SKM-1 (cell line): ENCODE measurements at regions not wholly inside any gene's neighbourhood (a gene's known extent, or its start where the extent isn't known, plus 50 kb on each side); places are given as distances from the start of the nearest gene placed in this dataset.
"Not testable (repeated sequence)": the region's sequence is repeated elsewhere in the genome, so short reads cannot be mapped to it uniquely, and the experiment has no call there.

Experiments used
- DNase-seq: peaks from one replicate; lab custom pipeline; 2025; ENCODE audit not compliant: unreplicated experiment; lab: John Stamatoyannopoulos, UW

- no peak for DNase-seq
These were observed 58.2 kb upstream of the DUSP21 start for GRCh38 chrX:44785652-44786051.

GRCh38 chrX:44784241-44784640 lies 59.6 kb upstream of the DUSP21 start:
- DNase-seq: no peak

GRCh38 chrX:44778254-44778653 lies 65.6 kb upstream of the DUSP21 start:
- no peak for DNase-seq

GRCh38 chrX:44775726-44776125 lies 68.1 kb upstream of the DUSP21 start:
- no peak for DNase-seq

- DNase-seq: not testable (repeated sequence)
These were observed 69.8 kb upstream of the DUSP21 start for GRCh38 chrX:44774066-44774465.

GRCh38 chrX:44770121-44770520 lies 73.7 kb upstream of the DUSP21 start:
- DNase-seq: no peak

GRCh38 chrX:44767308-44767707 lies 76.5 kb upstream of the DUSP21 start:
- no peak for DNase-seq

- DNase-seq: no peak
These were observed 78.3 kb upstream of the DUSP21 start for GRCh38 chrX:44765556-44765955.

GRCh38 chrX:44747969-44748368 lies 95.9 kb upstream of the DUSP21 start:
- DNase-seq: no peak

- peak; percentile 40 for DNase-seq
These were observed 96.5 kb upstream of the DUSP21 start for GRCh38 chrX:44747317-44747716.

- no peak for DNase-seq
These were observed 99.0 kb upstream of the DUSP21 start for GRCh38 chrX:44744799-44745198.

GRCh38 chrX:44742480-44743155 lies 101.2 kb upstream of the DUSP21 start:
- DNase-seq: no peak

GRCh38 chrX:44741859-44742258 lies 102.0 kb upstream of the DUSP21 start:
- DNase-seq: not testable (repeated sequence)

- not testable (repeated sequence) for DNase-seq
These were observed 102.4 kb upstream of the DUSP21 start for GRCh38 chrX:44741458-44741857.

GRCh38 chrX:44735498-44735897 lies 108.3 kb upstream of the DUSP21 start:
- no peak for DNase-seq

- no peak for DNase-seq
These were observed 109.9 kb upstream of the DUSP21 start for GRCh38 chrX:44733931-44734330.

GRCh38 chrX:44731160-44731559 lies 112.7 kb upstream of the DUSP21 start:
- DNase-seq: no peak

- no peak for DNase-seq
These were observed 120.4 kb upstream of the DUSP21 start for GRCh38 chrX:44723426-44723825.

GRCh38 chrX:44708470-44708869 lies 135.4 kb upstream of the DUSP21 start:
- no peak for DNase-seq

- no peak for DNase-seq
These were observed 137.8 kb upstream of the DUSP21 start for GRCh38 chrX:44705817-44706551.

GRCh38 chrX:44698357-44698756 lies 145.5 kb upstream of the DUSP21 start:
- DNase-seq: no peak

GRCh38 chrX:44693255-44693654 lies 150.6 kb upstream of the DUSP21 start:
- DNase-seq: no peak

GRCh38 chrX:44690129-44690528 lies 147.5 kb upstream of the FUNDC1 start:
- no peak for DNase-seq
